A673 (cell line): ENCODE measurements at regions not wholly inside any gene's neighbourhood (a gene's known extent, or its start where the extent isn't known, plus 50 kb on each side); places are given as distances from the start of the nearest gene placed in this dataset.

ENCODE experiments used
- BruUV-seq: library from RNA; stranded (reverse); fragments of 400-500 nt; replicated peaks from 2 replicates; lab custom pipeline; 2021; lab: Mats Ljungman, UMichigan
- CTCF ChIA-PET: fragments of 300-600 bp; sonication (Branson Sonifier 250); formaldehyde crosslinking; loops from one replicate; lab custom pipeline; 2022; ENCODE audit warnings: antibody characterized with exemption; lab: Charles Lee
- POLR2A ChIA-PET: fragments of 300-600 bp; sonication (Branson Sonifier 250); formaldehyde crosslinking; loops from one replicate; lab custom pipeline; 2022; ENCODE audit warnings: antibody characterized with exemption; ENCODE audit not compliant: low non-redundant PET; lab: Charles Lee
- DNase-seq: peaks from one replicate; pipeline ENCODE4 v3.0.0-alpha.2; 2015; ENCODE audit warnings: low spot score
- H3K27ac ChIP-seq: fragments of 200-600 bp; sonication (generic); 2 replicates; pipeline ENCODE4 v1.5.1; 2016; ENCODE audit warnings: mixed run types, low read depth, mild to moderate bottlenecking, mixed read lengths, antibody characterized with exemption, low read length; ENCODE audit not compliant: poor library complexity, severe bottlenecking
- H3K27me3 ChIP-seq: fragments of 200-600 bp; sonication (generic); replicated peaks from 2 replicates; pipeline ENCODE4 v1.6.1; 2017; ENCODE audit warnings: mixed run types, low read depth, mild to moderate bottlenecking, mixed read lengths, antibody characterized with exemption, low read length; ENCODE audit not compliant: insufficient read depth, poor library complexity
- H3K36me3 ChIP-seq: fragments of 200-600 bp; sonication (generic); 2 replicates; pipeline ENCODE4 v1.6.1; 2016; ENCODE audit warnings: mixed run types, mild to moderate bottlenecking, mixed read lengths, antibody characterized with exemption, low read length; ENCODE audit not compliant: insufficient read depth, poor library complexity, severe bottlenecking
- H3K4me1 ChIP-seq: fragments of 200-600 bp; sonication (generic); 2 replicates; pipeline ENCODE4 v1.6.1; 2017; ENCODE audit warnings: mixed run types, mild to moderate bottlenecking, mixed read lengths, antibody characterized with exemption, low read length; ENCODE audit not compliant: insufficient read depth, poor library complexity, severe bottlenecking
- H3K4me3 ChIP-seq: fragments of 200-600 bp; sonication (generic); 2 replicates; pipeline ENCODE4 v1.5.1; 2016; ENCODE audit warnings: low read depth, mixed run types, mild to moderate bottlenecking, mixed read lengths, low read length; ENCODE audit not compliant: poor library complexity, severe bottlenecking
- H3K9me3 ChIP-seq: fragments of 200-600 bp; sonication (generic); 2 replicates; pipeline ENCODE4 v1.6.1; 2016; ENCODE audit warnings: mixed run types, low read depth, mild to moderate bottlenecking, mixed read lengths, antibody characterized with exemption, low read length; ENCODE audit not compliant: poor library complexity, severe bottlenecking
- EZH2 ChIP-seq: fragments of 200-600 bp; sonication (generic); IDR thresholded peaks from 2 replicates; pipeline ENCODE4 v1.6.1; 2017; ENCODE audit warnings: borderline replicate concordance, low read depth, mild to moderate bottlenecking, mixed read lengths, antibody characterized with exemption, low read length; ENCODE audit not compliant: poor library complexity, severe bottlenecking
- intact Hi-C: fragments of 100-400 bp; cut with micrococcal nuclease; formaldehyde crosslinking; loops from one replicate; pipeline ENCODE4 v1.10.0; 2022; ENCODE audit not compliant: unreplicated experiment
- TF ChIP-seq, protein P1 (sequence below): fragments of 300-800, 200-600 bp; sonication (generic); conservative IDR thresholded peaks from 2 replicates; pipeline ENCODE4 v1.5.1; 2017; ENCODE audit warnings: low read depth, mild to moderate bottlenecking, antibody characterized with exemption, low read length, moderate library complexity, mixed read lengths

DNA sequence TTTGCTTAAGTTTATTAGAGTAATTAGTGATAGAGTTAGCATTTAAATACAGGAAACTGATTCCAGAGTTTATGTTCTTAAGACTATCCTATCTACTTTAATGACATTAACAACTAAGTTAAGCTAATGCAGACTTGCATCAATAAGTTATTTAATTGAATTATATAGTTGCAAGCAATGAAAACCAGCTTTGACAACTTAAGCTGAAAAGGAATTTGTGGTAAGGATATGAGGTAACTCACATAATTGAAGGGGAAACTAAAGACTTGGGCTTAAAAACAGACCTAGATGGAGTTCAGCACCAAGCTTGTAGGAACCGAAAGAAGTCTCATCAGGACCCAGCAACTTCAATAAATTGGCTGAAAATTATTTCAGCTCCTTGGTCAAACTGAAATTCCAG, 222.3 kb downstream of the IBTK start:
- Histone ChIP-seq H3K27ac (peak overlapping the region; percentile 10), H3K4me3 (no peak overlapping the region), H3K9me3 (no peaks in the 10 kb centered on the region), H3K4me1 (peaks cover 33% of the 10 kb centered on the region), H3K27me3 (no peaks in the 10 kb centered on the region), H3K36me3 (no peaks in the 10 kb centered on the region)
- intact Hi-C loops = no loop called here
- peak; percentile 74 for DNase-seq
- no TSS peak for BruUV-seq
- ChIA-PET CTCF (no interaction called here), POLR2A (interaction anchor here (0.6 kb wide), 1 partner anchor 220 kb away, joined by 3 read pairs; no protein-coding TSS in a partner anchor)
- TF ChIP-seq EZH2 = no peak
- TF ChIP-seq, protein P1, sequence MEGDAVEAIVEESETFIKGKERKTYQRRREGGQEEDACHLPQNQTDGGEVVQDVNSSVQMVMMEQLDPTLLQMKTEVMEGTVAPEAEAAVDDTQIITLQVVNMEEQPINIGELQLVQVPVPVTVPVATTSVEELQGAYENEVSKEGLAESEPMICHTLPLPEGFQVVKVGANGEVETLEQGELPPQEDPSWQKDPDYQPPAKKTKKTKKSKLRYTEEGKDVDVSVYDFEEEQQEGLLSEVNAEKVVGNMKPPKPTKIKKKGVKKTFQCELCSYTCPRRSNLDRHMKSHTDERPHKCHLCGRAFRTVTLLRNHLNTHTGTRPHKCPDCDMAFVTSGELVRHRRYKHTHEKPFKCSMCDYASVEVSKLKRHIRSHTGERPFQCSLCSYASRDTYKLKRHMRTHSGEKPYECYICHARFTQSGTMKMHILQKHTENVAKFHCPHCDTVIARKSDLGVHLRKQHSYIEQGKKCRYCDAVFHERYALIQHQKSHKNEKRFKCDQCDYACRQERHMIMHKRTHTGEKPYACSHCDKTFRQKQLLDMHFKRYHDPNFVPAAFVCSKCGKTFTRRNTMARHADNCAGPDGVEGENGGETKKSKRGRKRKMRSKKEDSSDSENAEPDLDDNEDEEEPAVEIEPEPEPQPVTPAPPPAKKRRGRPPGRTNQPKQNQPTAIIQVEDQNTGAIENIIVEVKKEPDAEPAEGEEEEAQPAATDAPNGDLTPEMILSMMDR = no peak

DNA sequence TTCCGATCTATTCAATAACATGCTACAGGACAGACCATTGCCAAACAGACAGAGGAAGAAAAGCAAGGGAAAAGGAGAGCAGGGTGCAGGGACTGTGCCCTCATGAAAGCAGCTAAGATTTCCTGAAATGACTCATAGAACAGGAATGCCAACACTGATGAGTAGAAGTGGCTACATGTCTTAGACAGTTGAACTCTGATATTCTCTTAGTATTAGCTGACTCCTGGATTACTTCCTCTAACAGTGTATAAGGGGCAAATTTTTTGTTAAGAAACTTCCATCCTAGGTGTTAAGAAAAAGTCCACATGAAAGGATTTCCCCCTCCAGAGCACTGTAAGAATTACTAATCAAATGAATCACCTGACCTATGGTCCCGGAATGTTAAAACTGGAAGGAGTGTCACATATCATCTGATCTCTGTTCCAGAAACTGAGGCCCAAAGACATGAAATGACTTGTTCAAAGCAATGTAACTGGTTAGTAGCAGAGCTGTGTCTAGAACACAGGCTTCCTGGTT, 224.9 kb downstream of the IBTK start:
- Histone ChIP-seq H3K4me1 (peaks cover 33% of the 10 kb centered on the region), H3K27me3 (no peaks in the 10 kb centered on the region), H3K27ac (no peak overlapping the region), H3K36me3 (no peaks in the 10 kb centered on the region), H3K9me3 (no peaks in the 10 kb centered on the region), H3K4me3 (no peak overlapping the region)
- TF ChIP-seq, protein P1 = no peak
- TF ChIP-seq EZH2 = no peak
- POLR2A ChIA-PET = no interaction called here
- peak; percentile 72 for DNase-seq
- CTCF ChIA-PET = no interaction called here
- intact Hi-C loops = no loop called here
- BruUV-seq = no TSS peak

DNA sequence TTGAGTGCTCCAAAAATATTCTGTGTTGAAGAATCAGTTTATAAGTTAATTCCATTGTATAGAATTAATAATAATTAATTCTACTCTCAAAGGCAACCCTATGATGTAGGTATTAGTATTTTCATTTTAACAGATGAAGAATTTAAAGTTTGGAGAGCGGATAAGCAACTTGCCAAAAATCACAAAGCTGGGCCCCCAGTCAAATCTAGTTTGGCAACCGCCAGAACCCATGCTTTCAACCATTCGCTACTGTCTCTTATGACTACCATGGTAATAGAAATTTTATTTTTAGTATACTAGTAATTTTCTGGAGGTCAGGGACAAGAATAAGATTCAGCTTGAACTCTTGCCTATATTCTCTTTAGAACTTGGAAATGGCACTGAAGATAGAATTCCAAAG, 229.8 kb downstream of the IBTK start:
- H3K27ac ChIP-seq = no peak overlapping the region
- H3K9me3 ChIP-seq = no peaks in the 10 kb centered on the region
- H3K27me3 ChIP-seq = no peaks in the 10 kb centered on the region
- H3K36me3 ChIP-seq = no peaks in the 10 kb centered on the region
- intact Hi-C loops = loop anchor here (10.0 kb wide), 1 partner anchor 157 kb away; no protein-coding TSS in a partner anchor
- no peak overlapping the region for H3K4me3 ChIP-seq
- ChIA-PET POLR2A (no interaction called here), CTCF (no interaction called here)
- H3K4me1 ChIP-seq = peaks cover 4% of the 10 kb centered on the region
- no peak for DNase-seq
- BruUV-seq = no TSS peak
- no peak for TF ChIP-seq EZH2
- TF ChIP-seq, protein P1 = no peak
